ENCODE measurements at regions not wholly inside any gene's neighbourhood (a gene's known extent, or its start where the extent isn't known, plus 50 kb on each side); places are given as distances from the start of the nearest gene placed in this dataset.
"Not testable (repeated sequence)": the region's sequence is repeated elsewhere in the genome, so short reads cannot be mapped to it uniquely, and the experiment has no call there.

- DNase-seq (ENCODE audit: low spot score), result not testable (repeated sequence)
Observed at GRCh38 chr7:79625921-79626320, 172.5 kb upstream of the MAGI2 start.

- no peak for DNase-seq (ENCODE audit: low spot score)
Observed at GRCh38 chr7:79624336-79624735, 170.9 kb upstream of the MAGI2 start.

- no peak for DNase-seq (ENCODE audit: low spot score)
Observed at GRCh38 chr7:79622781-79623180, 169.3 kb upstream of the MAGI2 start.

- no peak for DNase-seq (ENCODE audit: low spot score)
Observed at GRCh38 chr7:79620291-79620690, 166.8 kb upstream of the MAGI2 start.

- no peak for DNase-seq (ENCODE audit: low spot score)
Observed at GRCh38 chr7:79619216-79619615, 165.7 kb upstream of the MAGI2 start.

DNA sequence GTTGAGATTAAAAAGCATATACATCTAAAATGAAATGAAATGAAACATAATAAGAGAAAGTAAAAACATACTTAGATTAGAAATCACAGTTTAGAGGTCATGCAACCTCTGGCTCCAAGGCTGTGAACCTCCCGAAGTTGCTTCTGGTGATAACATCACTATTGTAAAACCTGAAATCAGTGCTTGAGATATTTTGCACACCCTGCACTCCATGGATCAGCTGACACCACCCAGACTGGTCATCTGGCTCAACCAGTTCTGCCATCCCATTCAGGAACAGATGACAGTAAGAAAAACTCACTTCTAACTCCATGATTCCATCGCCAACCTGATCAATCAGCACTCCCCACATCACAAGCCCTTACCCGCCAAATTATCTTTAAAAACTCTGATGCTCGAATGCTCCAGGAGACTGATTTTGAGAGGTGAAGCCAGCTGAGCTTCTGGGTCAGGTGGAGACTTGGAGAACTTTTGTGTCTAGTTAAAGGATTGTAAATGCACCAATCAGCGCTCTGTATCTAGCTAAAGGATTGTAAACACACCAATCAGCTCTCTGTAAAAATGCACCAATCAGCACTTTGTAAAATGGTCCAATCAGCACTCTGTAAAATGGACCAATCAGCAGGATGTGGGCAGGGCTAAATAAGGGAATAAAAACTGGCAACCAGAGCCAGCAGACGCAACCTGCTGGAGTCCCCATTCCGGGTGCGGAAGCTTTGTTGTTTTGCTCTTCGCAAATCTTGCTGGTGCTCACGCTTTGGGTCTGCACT is 162.6 kb upstream of the MAGI2 start:
- no peak for DNase-seq (ENCODE audit: low spot score)

GRCh38 chr7:79615466-79615865 is 162.0 kb upstream of the MAGI2 start:
- DNase-seq (ENCODE audit: low spot score), result no peak

GRCh38 chr7:79612903-79613302 is 159.4 kb upstream of the MAGI2 start:
- DNase-seq (ENCODE audit: low spot score), result no peak

GRCh38 chr7:79612022-79612421 is 158.6 kb upstream of the MAGI2 start:
- no peak for DNase-seq (ENCODE audit: low spot score)

- no peak for DNase-seq (ENCODE audit: low spot score)
Observed at GRCh38 chr7:79610748-79611304, 157.4 kb upstream of the MAGI2 start.

DNA sequence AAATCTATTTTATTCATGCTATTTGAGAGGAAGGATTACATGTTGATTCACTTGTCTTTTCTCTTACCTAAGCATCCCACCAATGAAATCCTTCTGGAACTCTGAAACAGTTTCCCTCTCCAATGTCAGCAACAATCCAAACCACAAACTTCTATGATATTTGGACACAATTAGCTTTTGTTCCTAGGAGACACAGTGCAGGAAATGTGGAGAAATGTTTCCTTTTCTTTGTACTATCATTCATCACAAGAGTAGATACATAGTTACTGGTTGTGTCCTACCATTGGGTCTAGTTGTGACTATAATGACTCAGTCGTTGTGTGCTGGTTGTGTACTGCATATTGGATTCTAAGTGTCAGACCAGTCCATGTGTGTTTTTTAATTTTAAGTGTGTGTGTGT is 156.8 kb upstream of the MAGI2 start:
- DNase-seq (ENCODE audit: low spot score), result no peak

GRCh38 chr7:79608005-79608404 is 154.5 kb upstream of the MAGI2 start:
- DNase-seq (ENCODE audit: low spot score), result no peak

GRCh38 chr7:79604841-79605240 is 151.4 kb upstream of the MAGI2 start:
- DNase-seq (ENCODE audit: low spot score), result no peak

- no peak for DNase-seq (ENCODE audit: low spot score)
Observed at GRCh38 chr7:79598351-79598750, 144.9 kb upstream of the MAGI2 start.

- not testable (repeated sequence) for DNase-seq (ENCODE audit: low spot score)
Observed at GRCh38 chr7:79594671-79595070, 141.2 kb upstream of the MAGI2 start.

- DNase-seq (ENCODE audit: low spot score), result no peak
Observed at GRCh38 chr7:79593866-79594301, 140.4 kb upstream of the MAGI2 start.

DNA sequence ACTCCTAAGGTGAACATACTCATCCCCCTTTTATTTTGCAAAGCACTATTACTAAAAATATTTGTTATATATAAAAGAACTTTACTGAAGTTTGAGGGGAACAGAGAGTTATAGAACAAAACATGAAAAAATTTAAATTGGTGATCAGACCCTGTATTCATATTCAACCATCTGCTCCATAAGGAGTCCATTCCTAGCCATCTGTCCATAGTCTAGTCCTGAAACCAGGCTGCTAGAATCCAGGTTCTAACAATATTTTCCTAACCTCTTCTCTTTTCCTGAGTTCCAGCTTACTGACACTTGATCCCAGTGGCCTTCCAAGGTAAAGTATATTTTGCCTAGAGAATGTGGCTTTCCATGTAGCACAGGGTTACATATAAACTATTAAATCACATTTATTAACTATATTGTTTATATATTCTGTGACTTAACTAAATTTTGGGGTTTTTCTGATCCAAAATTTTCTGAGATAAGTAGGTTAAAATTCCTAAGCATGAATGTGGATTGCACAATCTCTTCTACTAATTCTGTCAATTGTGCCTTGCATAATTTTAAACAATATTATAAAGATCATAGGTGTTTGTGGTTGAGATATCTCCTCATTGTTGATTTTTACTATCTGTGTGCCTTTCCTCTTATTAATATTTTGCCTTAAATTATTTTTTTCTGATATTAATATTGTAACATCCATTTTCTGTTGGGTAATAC is 137.6 kb upstream of the MAGI2 start:
- DNase-seq (ENCODE audit: low spot score), result no peak

DNA sequence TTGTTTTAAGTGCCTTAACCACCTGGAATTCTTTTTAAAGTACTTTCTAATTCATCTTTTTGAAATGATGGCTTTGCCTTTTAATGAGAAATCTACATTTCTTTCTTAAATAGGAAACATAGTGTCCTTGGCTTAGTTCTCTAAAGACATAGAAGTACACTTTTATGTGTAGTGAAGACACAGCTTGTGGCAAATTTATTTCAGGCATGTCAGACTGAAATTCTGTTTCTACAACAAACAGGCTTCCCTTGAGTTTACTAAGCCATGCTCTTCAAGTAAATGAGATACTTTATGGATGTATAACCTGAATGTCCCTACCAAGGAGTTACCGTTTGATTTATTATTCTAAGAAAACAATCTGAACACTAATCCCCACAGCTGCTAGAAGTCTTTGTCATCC is 136.9 kb upstream of the MAGI2 start:
- DNase-seq (ENCODE audit: low spot score), result no peak

GRCh38 chr7:79570903-79571302 is 117.4 kb upstream of the MAGI2 start:
- no peak for DNase-seq (ENCODE audit: low spot score)

GRCh38 chr7:79563821-79564522 is 110.5 kb upstream of the MAGI2 start:
- DNase-seq (ENCODE audit: low spot score), result no peak

DNA sequence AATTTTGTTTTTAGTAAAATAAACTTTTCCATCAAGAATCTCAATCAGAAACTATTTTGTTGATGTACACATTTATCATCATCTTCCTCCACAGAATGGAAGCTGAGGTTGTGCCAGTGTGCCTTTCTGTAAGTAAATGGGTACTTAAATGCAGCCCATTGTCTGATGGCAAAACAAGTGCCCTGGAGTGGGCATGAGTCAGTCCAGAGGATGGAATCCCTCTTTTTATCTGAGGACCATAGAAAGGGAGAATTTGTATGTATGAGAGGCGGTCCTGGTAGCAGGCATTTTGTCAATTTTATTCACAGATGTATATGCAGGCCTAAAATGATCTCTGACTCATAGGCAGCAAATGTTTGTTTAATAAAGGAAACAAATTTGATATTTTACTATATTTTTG is 102.1 kb upstream of the MAGI2 start:
- no peak for DNase-seq (ENCODE audit: low spot score)

GRCh38 chr7:79553811-79554555 is 100.5 kb upstream of the MAGI2 start:
- no peak for DNase-seq (ENCODE audit: low spot score)
